HG02571 (cell line): ENCODE measurements at regions not wholly inside any gene's neighbourhood (a gene's known extent, or its start where the extent isn't known, plus 50 kb on each side); places are given as distances from the start of the nearest gene placed in this dataset.

Experiments used
- ATAC-seq: cut with Tn5 transposase; IDR thresholded peaks from one replicate; pipeline ENCODE4 v1.9.1; 2021; ENCODE audit warnings: mild to moderate bottlenecking, moderate library complexity; ENCODE audit not compliant: unreplicated experiment

DNA sequence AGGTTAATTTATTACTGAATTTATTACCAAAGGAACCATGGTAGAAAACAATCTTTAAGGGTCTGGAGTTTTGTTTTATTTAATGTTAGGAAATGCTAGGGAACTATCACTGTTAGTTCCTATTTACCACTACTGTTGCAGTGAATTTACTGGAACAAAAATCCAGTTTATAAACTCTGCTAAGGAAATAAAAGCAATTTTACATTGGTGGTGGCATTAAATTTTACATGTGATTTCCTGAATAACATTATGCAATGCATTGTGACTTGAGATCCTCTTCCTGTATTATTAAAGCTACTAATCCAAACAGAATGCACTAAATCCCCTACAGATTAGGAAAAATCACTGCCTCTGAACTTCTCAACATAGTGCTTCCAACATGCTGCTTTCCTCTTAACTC, 599.5 kb upstream of the PTGER4 start:
- no peak for ATAC-seq

DNA sequence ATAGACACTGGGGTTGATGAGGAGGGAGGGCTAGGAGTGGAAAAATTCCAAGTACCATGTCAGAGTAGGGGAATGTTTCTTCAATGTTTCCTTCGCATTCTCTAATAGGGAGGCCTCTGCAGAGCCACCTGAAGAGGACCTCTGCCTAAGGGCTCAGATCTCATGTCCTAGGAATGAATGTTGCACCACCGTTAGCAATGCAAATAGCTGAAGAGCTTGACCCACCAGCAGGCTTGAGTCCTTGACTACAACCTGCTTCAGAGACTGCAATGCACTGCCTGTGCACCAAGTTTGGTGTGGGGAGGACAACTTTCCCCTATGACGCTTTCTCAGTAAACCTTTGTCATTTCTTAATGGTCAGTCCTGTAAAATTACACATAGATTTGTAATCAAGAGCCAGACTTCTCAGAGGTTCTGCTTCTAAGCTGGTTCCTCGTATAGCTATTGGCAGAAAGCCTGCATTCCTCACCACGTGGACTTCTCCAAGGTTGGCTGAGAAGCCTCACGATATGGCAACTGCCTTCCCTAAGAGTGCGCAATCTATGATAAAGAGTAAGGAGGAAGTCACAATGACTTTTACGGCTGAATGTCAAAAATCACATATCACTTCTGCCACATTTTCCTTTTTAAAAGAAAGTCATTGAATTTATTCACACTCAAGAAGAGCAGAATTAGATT, 600.7 kb upstream of the PTGER4 start:
- ATAC-seq = no peak

DNA sequence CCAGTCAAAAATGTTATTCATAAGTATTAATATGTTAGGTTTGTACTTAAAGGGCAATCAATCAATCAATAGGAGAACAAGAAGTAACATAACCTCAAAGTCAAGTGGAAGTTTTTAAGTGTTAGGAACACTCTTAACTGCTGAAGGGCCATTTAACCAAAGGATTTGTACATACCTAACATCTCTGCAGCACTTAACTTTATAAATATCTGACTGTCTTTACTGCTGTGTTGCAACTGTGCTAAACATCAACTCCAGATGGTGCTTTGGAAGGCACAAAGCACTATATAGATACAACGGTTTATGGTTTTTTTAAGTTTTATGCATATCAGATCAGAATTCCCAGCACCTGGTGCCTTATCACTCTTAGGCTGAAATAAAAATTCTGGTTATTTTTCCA, 604.9 kb upstream of the PTGER4 start:
- no peak for ATAC-seq

DNA sequence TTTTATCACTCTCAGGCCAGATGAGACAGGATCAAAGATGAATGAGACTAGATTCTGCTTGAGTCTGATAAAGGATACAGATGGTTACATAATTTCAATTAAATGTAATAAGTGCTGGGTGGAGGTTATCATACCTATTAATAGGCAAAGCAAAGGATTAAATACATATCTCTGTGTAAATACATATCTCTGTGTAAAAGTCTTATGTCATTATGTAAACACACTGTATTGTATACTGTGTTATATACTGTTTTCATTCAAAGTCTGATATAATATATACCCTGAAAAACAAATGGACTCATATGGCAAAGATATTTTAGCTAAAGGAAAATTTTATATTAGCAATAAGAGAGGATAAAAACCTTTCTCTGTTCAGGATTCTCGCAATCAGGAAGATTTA, 605.8 kb upstream of the PTGER4 start:
- no peak for ATAC-seq

DNA sequence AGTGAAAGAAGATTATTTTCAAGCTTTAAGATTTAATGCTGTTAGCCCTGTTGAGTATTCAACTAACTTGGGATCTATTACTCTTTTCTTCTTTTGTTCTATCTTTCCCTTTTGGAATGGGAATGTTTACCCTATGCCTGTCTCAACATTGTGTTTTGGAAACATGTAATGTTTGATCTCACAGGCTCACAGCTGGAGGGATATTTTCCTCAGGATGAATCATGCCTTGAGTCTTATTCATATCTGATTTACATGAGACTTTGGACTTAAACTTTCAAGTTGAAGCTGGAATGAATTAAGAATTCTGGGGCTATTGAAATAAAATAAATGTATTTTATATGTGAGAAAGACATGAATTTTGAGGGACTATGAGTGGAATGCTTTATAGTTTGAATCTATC, 607.8 kb upstream of the PTGER4 start:
- no peak for ATAC-seq

DNA sequence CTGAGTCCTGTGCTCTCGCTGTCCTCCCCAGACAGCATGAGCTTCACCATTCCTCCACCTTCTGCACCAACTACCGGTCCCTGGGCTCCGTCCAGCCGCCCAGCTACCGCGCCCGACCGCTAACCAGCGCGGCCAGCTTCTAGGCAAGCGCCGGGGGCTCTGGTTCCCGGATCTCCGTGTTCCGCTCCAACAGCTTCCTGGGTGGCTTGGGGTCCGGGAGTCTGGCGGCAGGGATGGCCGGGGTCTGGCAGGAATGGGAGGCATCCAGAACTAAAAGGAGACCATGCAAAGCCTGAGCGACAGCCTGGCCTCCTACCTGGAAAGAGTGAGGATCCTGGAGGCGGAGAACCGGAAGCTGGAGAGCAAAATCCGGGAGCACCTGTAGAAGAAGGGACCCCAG, 613.1 kb upstream of the PTGER4 start:
- no peak for ATAC-seq

DNA sequence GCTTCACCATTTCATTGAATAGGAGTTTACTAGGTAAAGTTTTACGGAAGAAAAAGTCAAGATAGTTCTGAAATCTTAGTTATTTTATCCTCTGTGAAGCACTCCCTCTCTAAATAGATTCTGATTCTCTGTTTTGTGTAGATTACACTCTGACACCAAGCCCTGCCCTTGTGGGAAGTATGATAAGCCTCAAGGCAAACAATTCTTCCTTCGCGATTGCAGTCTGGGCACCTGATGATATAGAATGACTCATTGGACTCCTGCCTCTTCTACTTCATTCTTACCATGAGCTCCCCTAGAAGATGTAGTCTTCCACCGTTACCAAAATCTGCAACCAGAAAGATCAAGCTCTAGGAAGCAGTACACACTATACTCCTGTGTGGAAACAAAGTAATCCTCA, 626.9 kb upstream of the PTGER4 start:
- ATAC-seq = no peak

DNA sequence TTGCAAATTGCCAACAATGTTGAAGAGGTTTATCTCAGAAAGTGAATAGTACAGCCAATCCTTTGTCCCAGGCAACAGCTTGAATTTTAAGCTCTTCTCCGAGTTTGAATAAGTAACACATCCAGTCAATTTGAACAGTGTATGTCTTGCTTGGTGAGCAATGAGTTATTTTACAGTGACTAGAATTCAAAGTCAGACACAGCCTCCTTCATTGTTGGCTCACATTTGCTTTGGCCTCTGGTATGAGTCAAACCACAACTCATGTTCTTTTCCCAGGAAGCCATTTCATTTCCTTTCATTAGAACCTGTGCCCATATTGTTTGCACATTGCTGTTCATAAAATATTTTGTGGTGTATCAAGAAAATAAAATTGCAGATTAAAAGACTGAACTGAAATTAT, 622.0 kb upstream of the DAB2 start:
- ATAC-seq = no peak

DNA sequence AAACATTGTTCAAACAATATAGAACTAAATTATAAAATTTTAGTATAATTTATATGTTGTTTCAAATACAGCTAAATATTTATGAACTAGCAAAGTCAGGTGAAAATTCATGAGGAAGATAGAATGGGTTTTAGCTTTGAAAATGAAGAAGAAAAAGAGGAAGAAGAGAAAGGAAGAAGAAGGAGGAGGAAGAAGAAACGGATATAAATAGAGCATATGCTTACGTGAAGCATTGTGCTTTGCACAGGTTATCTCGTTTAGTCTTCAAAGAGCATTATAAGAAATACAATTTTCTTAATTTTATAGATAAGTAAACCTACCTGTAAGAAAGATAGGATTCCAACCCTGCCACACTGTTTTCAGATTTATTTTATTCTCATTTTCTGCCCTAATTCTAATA, 620.6 kb upstream of the DAB2 start:
- ATAC-seq = no peak

DNA sequence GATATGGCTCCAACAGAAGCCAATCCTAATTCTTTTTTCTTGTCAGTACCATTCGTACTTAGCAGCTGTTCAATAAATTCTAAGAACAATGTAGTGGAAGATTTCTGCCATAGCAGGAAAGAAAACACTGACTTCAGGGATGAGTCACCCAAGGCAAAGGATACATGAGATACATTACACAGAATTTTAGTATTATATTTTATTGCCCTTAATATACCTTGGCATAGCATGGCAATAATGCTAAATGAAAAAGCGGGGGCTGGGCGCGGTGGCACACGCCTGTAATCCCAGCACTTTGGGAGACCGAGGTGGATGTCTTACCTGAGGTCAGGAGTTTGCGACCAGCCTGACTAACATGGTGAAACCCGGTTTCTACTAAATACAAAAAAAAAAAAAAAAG, 619.1 kb upstream of the DAB2 start:
- ATAC-seq = no peak

DNA sequence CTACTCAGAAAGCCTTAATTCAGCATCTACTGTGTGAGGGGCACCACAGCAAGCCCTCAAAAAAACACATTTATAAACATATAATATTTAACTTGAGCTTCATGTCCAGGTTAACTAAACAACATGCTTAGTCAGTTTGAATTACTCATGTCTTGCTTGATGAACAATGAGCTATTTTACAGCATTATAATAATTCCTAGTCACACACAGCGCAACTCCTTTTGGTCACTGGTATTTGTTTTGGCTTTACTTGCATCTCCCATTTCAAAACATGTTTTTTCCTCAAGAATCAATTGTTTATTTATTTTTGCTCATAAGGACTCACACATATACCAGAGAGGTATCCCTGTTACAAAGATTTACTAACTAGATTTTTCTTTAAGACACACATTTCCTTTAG, 616.7 kb upstream of the DAB2 start:
- ATAC-seq = no peak

DNA sequence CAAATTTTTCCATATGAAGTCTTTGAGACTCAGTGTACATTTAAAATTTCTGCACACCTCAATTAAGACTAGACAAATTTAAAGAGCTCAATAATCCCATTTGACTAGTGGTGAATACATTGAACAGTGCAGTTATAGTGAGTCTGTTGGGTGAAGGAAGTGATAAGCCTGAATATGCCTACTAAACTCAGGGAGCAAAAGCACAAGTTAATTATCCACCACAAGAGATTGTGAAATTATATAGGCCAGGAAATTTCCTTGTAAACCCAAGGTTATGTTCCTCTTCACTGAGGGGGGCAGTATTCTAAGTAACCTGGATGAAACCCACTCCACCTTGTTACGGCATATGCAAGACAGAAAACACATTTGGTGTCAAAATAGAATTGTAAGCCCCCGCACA, 612.9 kb upstream of the DAB2 start:
- no peak for ATAC-seq

DNA sequence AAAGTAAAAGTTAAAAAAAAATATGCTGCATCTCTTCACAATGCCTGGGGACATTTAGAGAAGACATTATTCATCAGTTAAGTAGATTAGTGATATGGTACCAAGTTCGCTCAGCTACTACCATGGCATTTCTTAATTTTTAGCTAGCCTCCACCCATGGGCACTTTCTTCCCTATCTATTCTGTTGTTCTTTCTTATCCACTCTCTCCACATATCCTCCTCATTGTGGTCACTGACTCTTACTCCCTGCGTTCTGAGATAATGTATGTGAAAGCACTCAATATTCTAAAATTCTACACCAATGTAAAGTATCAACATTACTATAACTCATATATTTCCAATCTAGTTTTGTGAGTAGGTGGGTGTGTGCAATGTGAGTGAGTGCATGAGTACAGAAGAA, 609.7 kb upstream of the DAB2 start:
- ATAC-seq = no peak

DNA sequence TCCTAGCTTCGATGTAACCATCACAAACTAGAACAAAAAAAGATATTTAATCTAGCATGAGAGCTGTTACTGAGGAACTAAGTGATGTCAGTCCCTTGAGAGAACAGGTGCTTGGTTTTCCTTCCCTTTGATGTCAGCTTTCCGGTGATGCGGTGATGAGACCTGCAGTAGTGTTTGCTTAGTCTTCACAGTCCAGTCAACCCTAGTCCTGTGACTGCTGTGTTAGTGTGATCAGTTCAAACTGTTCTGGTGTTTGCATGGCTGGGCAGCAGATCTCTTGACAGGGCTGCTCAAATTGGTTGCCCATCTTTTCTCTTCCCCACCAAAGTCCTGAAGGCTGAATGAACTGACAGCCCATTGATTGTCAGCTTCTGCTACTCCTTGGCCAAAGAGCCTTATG, 608.6 kb upstream of the DAB2 start:
- ATAC-seq = no peak

DNA sequence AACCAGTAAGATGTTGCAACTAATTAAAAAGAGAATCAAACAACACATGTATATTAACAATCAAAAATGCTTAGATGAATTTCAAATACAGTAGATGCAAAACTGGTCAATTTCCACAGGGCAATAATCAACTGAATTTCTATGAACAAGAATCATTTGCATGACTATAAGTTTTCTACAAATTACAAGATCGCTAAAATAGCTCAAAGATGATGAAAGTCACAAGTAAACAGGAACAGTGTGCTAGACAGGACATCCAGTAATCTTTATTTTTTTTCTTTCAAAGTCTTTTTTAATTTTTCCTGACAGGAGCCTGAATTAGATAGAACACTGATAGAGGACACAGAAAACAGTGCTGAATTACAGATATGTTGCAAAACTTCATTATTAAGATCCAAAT, 608.2 kb upstream of the DAB2 start:
- no peak for ATAC-seq

DNA sequence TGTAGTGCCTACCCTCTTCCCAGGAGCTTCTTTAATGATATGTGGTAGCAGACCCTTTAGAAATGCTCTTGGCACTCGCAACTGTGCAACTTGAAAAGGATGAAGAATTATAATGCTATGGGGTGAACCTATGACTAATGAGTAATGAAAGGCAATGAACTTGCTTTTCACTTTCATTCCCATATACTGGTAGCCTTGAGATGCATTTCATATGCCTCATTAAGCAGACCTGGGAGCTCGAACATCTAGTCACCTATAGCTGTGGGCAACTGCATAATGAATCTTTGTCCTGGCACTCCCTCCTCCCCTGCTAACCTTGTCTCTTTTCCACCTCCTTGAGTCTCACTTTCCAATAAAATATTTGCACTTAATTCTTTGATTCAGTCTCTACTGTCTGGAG, 605.9 kb upstream of the DAB2 start:
- no peak for ATAC-seq

DNA sequence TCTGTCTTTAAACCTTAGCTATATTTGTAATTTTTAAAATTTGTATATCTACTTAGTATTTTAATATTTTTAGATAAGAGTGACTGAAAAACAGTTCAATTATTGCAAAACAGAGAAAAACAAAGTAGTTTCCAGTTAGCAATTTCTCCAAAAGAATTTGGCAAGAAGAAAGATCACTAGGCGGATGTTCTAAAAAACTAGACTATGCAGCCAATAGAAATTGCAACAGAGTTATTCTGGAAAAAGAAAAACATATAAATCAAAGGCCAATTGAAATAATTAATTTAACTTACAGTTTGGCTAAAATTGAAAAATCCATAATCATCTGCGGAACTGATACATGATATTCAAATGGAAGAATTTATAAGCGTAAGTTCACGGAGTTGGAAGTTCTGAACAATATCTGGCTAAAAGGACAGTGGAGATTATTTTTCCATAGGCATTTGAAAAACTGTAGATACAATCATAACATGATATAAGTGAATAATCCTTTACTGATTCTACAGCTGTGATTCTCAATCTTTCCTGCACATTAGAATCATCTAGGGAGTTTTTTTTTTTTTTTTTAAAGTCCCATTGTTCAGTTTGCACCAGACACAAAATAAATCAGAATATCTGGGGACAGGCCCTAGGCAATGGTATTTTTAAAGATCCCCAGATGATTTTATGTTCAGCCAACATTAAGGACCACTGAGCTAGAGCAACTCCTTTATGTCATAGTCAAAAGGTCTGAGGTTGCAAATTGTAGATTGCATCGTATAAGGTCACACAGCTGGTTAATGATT, 605.1 kb upstream of the DAB2 start:
- ATAC-seq = no peak

DNA sequence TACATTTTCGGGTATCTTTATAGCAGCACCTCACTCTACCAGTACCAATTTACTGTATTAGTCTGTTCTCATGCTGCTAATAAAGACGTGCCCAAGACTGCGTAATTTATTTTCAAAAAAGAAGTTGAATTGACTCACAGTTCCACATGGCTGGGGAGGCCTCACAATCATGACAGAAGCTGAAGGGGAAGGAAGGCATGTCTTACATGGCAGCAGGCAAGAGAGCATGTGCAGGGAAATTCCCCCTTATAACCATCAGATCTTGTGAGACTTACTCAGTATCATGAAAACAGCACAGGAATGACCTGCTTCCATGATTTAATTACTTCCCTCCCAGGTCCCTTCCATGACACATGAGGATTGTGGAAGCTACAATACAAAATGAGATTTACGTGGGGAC, 602.6 kb upstream of the DAB2 start:
- no peak for ATAC-seq

DNA sequence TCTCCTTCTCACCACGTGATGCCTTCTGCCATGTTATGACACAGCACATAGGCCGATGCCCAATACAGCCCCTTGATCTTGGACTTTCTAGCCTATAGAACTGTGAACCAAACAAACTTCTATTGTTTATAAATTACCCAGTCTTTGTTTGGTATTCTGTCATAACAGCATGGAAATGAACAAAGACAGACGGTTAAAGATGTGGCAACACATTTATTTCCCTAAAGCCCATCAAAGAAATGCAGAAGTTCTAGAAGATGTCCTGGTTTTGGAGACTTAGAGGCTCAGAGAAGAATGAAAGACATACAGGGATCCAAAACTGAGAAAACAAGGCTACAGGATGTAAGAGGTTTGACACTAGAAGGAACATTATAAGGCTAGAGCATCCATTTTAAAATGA, 600.8 kb upstream of the DAB2 start:
- no peak for ATAC-seq

DNA sequence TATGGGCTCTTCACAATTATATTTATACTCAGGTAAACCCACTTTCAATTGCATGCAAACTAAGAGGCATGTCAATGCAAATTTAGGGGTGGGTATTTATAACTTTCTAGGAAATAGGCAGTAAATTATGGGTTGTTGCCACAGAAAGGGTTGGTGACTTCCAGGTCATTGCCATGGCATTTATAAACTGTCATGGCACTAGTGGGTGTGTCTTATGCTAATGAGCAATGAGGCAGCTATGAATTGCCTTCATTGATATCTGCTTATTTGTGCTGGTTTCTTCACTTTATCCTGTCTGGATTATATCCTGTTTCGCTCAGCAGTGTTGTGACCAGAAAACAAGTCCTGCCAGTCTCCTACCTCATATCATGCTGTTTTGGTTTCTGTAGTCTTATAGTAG, 597.3 kb upstream of the DAB2 start:
- ATAC-seq = no peak

DNA sequence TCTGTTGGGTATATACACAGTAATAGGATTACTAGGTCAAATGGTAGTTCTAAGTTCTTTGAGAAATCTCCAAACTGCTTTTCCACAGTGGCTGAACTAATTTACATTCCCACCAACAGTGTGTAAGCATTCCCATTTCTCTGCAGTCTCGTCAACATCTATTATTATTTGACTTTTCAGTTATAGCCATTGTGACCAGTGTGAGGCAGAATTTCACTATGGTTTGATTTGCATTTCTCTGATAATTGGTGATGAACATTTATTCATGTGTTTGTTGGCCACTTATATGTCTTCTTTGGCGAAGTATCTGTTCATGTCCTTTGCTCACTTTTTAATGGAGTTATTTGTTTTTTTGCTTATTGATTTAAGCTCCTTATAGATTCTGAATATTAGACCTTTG, 596.2 kb upstream of the DAB2 start:
- no peak for ATAC-seq

DNA sequence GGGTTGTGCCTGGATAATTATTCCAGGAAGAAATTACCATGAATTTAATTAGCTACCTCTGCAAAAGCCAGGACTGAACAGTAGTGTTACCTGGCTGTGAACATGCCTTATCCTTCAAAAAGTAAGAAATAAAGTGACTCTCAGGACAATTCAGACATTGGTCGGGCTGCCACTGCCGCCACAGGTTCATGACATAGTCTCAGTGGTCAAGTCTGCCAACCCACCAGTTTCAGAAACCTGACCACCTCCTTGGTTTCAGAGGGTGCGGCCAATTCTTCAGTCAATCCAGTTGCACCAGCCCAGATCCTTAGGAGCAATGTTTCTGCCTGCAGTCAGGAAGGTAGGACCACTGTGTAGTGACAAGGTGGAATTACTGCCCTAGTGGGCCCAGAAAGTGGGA, 593.1 kb upstream of the DAB2 start:
- no peak for ATAC-seq

DNA sequence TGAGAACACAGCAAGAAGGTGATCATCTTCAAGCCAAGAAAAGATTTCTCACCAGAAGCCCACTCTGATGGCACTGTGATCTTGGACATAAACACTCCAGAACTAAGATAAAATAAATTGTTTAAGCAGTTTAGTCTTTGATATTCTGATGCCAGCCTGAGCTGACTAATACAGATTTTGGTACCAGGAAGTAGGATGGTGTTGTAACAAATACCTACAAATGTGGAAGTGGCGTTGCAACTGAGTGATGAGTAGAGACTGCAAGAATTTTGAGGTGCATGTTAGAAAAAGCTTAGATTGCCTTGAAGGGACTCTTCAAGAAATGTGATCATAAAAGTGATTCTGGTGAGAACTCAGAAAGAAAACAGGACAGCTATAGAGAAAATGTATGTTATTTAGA, 592.4 kb upstream of the DAB2 start:
- ATAC-seq = no peak
